GM12878 (cell line): ENCODE measurements at regions not wholly inside any gene's neighbourhood (a gene's known extent, or its start where the extent isn't known, plus 50 kb on each side); places are given as distances from the start of the nearest gene placed in this dataset.

ENCODE experiments used
- IKZF1 ChIP-seq: fragments of 450-650 bp; conservative IDR thresholded peaks from 2 replicates; pipeline ENCODE4 v1.6.1; 2017; ENCODE audit warnings: antibody characterized with exemption, mild to moderate bottlenecking
- MYC ChIP-seq: IDR thresholded peaks from 2 replicates; pipeline ENCODE4 v1.6.1; 2011; ENCODE audit warnings: mild to moderate bottlenecking, low read length, moderate library complexity, inconsistent platforms; ENCODE audit not compliant: insufficient read depth, insufficient replicate concordance, insufficient read length, severe bottlenecking
- USF2 ChIP-seq: IDR thresholded peaks from 2 replicates; pipeline ENCODE4 v1.6.1; 2011; ENCODE audit warnings: low read depth, low read length, improper control_type of control experiment, borderline replicate concordance
- TF ChIP-seq, protein P1 (sequence below), 3 experiments: IDR thresholded peaks in 2 of 3; conservative IDR thresholded peaks in 1 of 3; 2 replicates each; pipeline ENCODE4 v1.5.1; 2011; ENCODE audit warnings: low read depth in 3 of 3, low read length in 3 of 3, mild to moderate bottlenecking in 3 of 3, control low read depth in 2 of 3, moderate library complexity in 2 of 3, inconsistent platforms in 1 of 3, mixed read lengths in 1 of 3; ENCODE audit not compliant: control insufficient read depth in 2 of 3, insufficient read depth in 1 of 3; ENCODE audit errors: extremely low read depth in 1 of 3
- TF ChIP-seq, protein P2 (sequence below): IDR thresholded peaks from 2 replicates; pipeline ENCODE4 v1.6.1; 2012; ENCODE audit warnings: mild to moderate bottlenecking, low read depth, low read length

DNA sequence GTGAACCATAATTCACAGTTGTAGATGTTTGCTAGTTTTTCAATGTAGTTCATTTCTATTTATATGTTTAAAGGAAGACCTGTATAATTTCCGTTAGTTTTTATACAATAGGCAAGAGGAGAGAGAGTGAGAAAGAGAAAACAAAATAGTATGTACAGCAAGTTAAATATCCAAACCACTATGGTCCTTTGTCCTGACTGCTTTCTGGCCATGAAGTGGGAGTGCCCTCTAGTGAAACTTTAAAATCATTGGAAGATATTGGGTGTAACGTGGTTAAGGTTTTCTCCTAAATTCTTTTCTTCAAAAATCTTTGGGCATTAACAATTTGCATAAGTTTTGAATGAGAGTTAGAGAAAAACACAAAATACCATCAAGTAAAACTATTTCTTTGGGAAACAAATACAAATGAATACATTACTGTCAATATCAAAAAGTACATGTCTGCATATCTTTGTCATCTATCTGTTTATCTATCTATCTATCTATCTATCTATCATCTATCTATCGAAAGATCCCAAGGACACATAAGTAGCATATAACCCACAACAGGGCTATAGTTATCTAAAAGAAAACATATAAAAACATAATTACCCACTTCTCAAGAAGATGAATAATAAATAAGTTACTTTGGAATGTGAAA lies 534.6 kb upstream of the ATP11B start:
- TF ChIP-seq MYC: no peak
- TF ChIP-seq, protein P1, sequence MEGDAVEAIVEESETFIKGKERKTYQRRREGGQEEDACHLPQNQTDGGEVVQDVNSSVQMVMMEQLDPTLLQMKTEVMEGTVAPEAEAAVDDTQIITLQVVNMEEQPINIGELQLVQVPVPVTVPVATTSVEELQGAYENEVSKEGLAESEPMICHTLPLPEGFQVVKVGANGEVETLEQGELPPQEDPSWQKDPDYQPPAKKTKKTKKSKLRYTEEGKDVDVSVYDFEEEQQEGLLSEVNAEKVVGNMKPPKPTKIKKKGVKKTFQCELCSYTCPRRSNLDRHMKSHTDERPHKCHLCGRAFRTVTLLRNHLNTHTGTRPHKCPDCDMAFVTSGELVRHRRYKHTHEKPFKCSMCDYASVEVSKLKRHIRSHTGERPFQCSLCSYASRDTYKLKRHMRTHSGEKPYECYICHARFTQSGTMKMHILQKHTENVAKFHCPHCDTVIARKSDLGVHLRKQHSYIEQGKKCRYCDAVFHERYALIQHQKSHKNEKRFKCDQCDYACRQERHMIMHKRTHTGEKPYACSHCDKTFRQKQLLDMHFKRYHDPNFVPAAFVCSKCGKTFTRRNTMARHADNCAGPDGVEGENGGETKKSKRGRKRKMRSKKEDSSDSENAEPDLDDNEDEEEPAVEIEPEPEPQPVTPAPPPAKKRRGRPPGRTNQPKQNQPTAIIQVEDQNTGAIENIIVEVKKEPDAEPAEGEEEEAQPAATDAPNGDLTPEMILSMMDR (IDR thresholded peaks at IDR 0.05 in 2 of 3, conservative IDR thresholded peaks at IDR 0.05 in 1 of 3; ENCODE audit: control insufficient read depth in 2 of 3, extremely low read depth in 1 of 3, insufficient read depth in 1 of 3, low read depth in 3 of 3, low read length in 3 of 3): peak; percentile 36 to 57 (median 38); a peak in 4 of 6 replicates
- TF ChIP-seq USF2: no peak
- TF ChIP-seq, protein P2, sequence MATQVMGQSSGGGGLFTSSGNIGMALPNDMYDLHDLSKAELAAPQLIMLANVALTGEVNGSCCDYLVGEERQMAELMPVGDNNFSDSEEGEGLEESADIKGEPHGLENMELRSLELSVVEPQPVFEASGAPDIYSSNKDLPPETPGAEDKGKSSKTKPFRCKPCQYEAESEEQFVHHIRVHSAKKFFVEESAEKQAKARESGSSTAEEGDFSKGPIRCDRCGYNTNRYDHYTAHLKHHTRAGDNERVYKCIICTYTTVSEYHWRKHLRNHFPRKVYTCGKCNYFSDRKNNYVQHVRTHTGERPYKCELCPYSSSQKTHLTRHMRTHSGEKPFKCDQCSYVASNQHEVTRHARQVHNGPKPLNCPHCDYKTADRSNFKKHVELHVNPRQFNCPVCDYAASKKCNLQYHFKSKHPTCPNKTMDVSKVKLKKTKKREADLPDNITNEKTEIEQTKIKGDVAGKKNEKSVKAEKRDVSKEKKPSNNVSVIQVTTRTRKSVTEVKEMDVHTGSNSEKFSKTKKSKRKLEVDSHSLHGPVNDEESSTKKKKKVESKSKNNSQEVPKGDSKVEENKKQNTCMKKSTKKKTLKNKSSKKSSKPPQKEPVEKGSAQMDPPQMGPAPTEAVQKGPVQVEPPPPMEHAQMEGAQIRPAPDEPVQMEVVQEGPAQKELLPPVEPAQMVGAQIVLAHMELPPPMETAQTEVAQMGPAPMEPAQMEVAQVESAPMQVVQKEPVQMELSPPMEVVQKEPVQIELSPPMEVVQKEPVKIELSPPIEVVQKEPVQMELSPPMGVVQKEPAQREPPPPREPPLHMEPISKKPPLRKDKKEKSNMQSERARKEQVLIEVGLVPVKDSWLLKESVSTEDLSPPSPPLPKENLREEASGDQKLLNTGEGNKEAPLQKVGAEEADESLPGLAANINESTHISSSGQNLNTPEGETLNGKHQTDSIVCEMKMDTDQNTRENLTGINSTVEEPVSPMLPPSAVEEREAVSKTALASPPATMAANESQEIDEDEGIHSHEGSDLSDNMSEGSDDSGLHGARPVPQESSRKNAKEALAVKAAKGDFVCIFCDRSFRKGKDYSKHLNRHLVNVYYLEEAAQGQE: no peak
- TF ChIP-seq IKZF1: no peak
